Fibroblast of skin of scalp (primary cell): ENCODE measurements at regions not wholly inside any gene's neighbourhood (a gene's known extent, or its start where the extent isn't known, plus 50 kb on each side); places are given as distances from the start of the nearest gene placed in this dataset.

Experiments used
- DNase-seq: peaks from one replicate; pipeline ENCODE4 v3.0.0-alpha.2; 2013

GRCh38 chr15:91523596-91523995, 329.9 kb upstream of the SLCO3A1 start:
- no peak for DNase-seq

- DNase-seq: no peak
These were observed 329.0 kb upstream of the SLCO3A1 start for GRCh38 chr15:91524534-91524933.

DNA sequence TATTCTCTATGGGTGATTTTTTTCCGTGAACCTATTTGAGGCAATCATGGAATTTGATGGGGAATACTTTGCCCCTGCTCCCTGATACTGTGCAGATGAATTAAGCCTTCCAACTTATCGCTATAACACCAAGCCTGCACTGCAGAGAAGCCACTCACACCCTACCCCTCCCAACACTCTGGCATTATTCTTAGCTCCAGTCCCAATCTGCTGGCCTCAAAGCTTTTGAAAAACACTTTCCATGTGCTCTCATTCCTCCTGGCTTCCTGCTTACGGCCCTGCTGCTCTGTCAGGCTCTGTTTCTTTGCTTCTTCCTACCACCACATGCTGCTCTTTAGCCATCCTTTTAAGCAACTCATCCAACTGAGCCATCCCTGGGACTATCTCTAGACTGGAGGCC, 327.8 kb upstream of the SLCO3A1 start:
- no peak for DNase-seq

DNA sequence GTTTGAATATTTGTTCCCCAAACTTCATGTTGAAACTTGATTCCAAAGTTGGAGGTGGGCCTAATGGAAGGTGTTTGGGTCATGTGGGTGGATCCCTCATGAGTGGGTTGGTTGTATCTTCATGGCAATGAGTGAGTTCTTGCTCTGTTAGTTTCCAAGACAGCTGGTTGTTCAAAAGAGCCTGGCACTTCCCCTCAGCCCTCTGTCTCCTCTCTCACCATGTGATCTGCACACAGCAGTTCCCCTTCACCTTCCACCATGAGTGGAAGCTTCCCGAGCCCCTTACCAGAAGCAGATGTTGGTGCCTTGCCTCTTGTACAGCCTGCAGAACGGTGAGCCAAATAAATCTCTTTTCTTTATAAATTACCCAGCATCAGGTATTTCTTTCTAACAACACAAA, 327.1 kb upstream of the SLCO3A1 start:
- no peak for DNase-seq

GRCh38 chr15:91528801-91529200, 324.7 kb upstream of the SLCO3A1 start:
- no peak for DNase-seq

DNA sequence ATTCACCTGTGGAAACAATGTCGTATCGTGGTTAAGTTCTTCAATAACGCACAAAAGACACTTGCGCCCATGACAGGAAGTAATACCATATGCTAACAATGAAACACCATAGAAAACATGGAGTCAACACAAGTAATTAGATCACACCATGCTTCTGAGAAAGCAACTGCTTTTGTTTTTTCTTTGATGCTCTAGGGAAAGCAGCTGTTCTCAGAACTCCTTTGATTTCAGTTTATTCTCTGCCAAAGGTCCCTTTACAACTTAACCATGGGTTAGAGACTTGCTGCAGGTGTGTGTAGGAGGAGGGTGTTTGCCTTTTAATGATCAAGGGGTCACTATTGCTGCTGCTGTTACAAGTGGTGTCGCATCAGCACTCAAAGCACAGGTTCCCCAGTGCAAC, 324.0 kb upstream of the SLCO3A1 start:
- DNase-seq: no peak

DNA sequence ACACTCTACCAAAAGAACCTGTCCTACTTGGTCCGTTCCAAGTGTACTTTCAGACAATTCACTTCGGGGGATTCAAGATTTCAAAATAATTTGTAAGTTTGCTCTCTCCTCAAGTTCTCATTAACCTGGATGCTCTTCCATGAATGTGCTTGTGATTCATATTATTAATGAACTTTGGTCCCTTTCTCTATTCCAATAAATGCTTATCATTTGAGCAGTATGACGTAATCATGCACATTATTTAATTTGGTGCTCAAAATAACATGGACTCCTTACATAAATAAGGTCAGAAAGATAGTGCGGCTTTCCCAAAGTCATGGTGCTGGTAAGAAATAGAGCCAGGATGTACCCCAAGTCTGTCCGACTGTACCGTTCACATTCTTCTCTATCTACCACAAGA, 323.2 kb upstream of the SLCO3A1 start:
- no peak for DNase-seq

- DNase-seq: no peak
These were observed 322.4 kb upstream of the SLCO3A1 start for GRCh38 chr15:91530956-91531582.

- no peak for DNase-seq
These were observed 319.3 kb upstream of the SLCO3A1 start for GRCh38 chr15:91534235-91534634.

GRCh38 chr15:91534976-91535375, 318.5 kb upstream of the SLCO3A1 start:
- no peak for DNase-seq

GRCh38 chr15:91535856-91536500, 317.5 kb upstream of the SLCO3A1 start:
- DNase-seq: peak; percentile 55

GRCh38 chr15:91537856-91538255, 315.7 kb upstream of the SLCO3A1 start:
- DNase-seq: no peak

- DNase-seq: no peak
These were observed 314.7 kb upstream of the SLCO3A1 start for GRCh38 chr15:91538782-91539181.

DNA sequence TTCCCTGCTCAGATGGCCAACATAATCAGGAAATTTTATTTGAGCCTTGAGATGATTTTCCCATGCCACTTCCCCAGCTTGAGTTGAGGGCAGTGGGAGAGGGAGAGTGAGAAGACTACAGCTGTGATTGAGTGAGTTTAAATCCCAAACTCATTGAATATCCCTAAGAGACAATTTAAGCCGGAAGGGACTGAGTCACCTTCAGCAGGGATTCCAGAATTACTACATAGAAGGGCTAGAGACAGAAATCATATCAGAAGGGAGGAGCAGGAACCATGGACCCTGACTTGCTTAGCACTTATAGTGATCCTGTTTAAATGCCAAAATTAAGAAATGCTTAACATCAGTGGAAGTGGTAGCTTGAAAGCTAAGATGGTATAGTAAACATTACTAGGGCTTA, 312.2 kb upstream of the SLCO3A1 start:
- DNase-seq: no peak

DNA sequence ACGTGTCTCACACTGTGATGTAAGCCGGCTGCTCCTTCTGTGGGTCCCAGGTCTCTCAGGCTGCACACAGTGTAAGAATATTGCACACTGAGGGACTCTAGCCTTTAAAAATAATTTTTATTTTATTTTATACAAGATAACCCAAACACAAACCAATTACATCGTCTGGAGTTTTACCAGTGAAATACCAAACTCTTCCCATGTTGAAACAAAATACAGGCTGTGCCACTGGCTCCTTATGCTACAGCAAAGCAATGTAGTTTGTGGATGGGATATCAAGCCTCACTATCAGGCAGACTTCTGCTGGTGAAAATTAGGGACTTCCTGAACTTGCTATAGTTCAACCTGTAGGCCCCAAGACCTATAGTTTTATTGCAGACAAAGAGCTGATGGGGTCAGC, 311.3 kb upstream of the SLCO3A1 start:
- no peak for DNase-seq

DNA sequence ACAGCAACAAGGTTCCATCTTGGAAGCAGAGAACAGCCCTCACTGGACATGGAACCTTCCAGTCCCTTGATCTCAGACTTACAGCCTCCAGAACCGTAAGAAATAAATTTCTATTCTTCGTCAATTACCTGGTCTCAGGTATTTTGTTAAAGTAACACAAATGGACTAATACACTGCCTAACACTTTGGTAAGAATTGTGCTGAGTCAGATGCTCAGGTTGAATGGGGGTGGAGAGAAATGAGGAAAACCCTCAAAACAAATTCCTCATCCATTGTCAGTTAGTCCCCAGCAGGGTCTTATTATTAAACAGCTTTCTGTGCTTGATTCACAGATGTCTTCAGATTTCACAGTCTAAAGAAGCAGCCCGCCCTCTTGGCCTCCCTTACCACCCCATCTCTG, 306.2 kb upstream of the SLCO3A1 start:
- no peak for DNase-seq

DNA sequence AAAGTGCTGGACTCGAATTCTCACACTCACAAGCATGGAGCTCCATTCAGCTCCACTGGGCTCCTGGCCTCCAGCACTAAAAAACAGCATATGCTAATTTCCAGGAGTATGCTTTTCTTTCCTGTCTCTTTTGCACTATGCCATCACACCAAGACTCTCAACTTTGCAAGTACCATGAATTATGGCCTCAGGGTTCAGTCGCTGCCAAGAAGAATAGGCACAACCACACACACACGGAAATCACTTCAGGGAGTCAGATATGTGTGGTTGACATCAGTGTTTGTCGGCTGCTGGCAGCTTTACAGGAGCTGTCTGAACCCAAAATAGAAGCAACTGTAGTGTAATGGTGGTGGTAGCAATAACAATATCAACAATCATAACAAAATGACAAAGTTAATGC, 305.0 kb upstream of the SLCO3A1 start:
- no peak for DNase-seq

DNA sequence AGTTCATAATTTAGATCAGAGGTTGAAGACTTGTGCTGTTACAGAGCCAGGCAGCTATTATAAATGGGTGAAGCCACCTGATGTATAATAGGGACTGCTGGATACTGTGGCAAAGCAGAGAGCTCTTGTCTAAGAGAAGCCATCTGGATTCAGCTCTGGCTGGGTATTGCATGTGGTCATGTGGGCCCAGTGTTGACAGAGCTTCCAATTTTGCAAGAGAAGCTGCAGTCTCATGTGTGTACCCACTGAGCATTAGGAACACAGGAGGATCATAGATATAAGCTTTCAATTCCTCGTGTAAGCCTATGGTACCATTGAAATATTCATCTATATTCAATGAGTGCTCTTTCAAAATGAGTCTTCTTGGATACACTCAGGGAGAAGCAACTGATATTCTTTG, 303.9 kb upstream of the SLCO3A1 start:
- DNase-seq: no peak

GRCh38 chr15:91552555-91552954, 301.0 kb upstream of the SLCO3A1 start:
- no peak for DNase-seq

- DNase-seq: no peak
These were observed 300.2 kb upstream of the SLCO3A1 start for GRCh38 chr15:91553196-91553854.

DNA sequence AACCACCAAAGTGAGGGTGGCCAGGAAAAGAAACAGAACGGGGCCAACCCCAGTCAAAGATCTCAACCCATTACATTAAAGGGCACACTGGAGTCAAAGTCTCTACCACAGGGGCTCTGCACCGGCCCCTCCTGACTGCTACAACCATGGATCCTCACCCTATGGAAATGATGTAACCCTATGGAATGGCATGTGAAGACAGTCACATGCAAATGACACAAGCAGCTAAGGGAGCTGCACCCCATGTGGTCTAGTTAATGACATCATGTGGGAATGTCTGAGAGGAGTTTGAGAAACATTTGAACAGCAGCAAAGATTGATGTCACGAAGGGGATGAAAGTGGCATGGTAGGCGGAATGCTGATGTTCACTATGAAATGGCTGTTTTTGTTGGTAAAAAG, 298.2 kb upstream of the SLCO3A1 start:
- peak; percentile 64 for DNase-seq

GRCh38 chr15:91556926-91557325, 296.6 kb upstream of the SLCO3A1 start:
- no peak for DNase-seq

GRCh38 chr15:91559066-91559465, 294.4 kb upstream of the SLCO3A1 start:
- no peak for DNase-seq

GRCh38 chr15:91561371-91562100, 292.0 kb upstream of the SLCO3A1 start:
- DNase-seq: peak; percentile 76
